Right lobe of liver (tissue), 4 donors: ENCODE measurements at regions not wholly inside any gene's neighbourhood (a gene's known extent, or its start where the extent isn't known, plus 50 kb on each side); places are given as distances from the start of the nearest gene placed in this dataset.
"Not testable (repeated sequence)": the region's sequence is repeated elsewhere in the genome, so short reads cannot be mapped to it uniquely, and the experiment has no call there.

Experiments
- CTCF ChIP-seq, 4 donors: fragments of 200-600 bp in 3 of 4; fragments of 450-650 bp in 1 of 4; IDR thresholded peaks; one replicate each; pipeline versions ENCODE4 v1.5.1 to v1.8.0; 2016 to 2022; ENCODE audit warnings: antibody characterized with exemption in 4 of 4, mild to moderate bottlenecking in 2 of 4
- POLR2A ChIP-seq: fragments of 450-650 bp; IDR thresholded peaks from one replicate; pipeline ENCODE4 v1.6.1; 2017; ENCODE audit warnings: antibody characterized with exemption, mild to moderate bottlenecking
- donor health status: DM: no; HTN: no; CAD: no.
- donor health status: DM: no; HTN: no; CAD: no.
- donor health status: DM: no; HTN: yes; CAD: no.

DNA sequence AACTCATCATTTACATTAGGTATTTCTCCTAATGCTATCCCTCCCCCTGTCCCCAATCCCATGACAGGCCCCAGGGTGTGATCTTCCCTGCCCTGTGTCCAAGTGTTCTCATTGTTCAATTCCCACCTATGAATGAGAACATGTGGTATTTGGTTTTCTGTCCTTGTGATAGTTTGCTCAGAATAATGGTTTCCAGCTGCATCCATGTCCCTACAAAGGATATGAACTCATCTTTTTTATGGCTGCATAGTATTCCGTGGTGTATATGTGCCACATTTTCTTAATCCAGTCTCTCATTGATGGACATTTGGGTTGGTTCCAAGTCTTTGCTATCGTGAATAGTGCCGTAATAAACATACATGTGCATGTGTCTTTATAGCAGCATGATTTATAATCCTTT is 113.0 kb upstream of the CHD6 start:
- not testable (repeated sequence) for TF ChIP-seq CTCF (IDR thresholded peaks at IDR 0.05); POLR2A
